ENCODE measurements at regions not wholly inside any gene's neighbourhood (a gene's known extent, or its start where the extent isn't known, plus 50 kb on each side); places are given as distances from the start of the nearest gene placed in this dataset.
"Not testable (repeated sequence)": the region's sequence is repeated elsewhere in the genome, so short reads cannot be mapped to it uniquely, and the experiment has no call there.

DNA sequence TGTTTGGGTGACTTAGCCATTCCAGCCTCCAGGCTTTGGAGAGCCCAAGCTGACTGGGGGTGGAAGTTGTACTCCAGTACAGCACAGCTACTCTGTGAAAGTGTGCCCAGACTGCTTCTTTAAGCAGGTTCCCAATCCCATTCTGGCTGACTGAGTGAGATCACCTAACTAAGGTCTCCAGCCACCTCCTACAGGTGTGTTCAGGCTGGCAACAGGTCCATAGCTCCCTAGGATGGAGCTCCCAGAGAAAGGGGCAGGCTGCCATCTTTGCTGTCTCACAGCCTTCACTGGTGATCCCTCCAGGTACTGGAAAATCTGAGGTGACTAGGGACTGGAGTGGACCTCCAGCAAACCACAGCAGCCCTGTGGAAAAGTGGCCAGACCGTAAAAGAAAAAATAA is 445.3 kb upstream of the KCNMB2 start:
- no peak for DNase-seq (ENCODE audit: low read depth in 2 of 2)

DNA sequence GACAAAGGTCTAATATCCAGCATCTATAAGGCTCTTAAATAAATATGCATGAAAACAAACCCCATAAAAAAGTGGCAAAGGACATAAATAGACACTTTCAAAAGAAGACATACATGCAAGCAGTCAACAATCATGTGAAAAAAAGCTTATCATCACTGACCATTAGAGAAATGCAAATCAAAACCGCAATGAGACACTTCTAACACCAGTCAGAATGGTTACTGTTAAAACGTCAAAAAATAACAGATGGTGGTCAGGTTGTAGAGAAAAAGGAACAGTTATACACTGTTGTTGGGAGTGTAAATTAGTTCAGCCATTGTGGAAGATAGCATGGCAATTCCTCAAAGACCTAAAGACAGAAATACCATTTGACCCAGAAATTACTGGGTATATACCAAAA is 440.7 kb upstream of the KCNMB2 start:
- no peak for DNase-seq (ENCODE audit: low read depth in 2 of 2)

DNA sequence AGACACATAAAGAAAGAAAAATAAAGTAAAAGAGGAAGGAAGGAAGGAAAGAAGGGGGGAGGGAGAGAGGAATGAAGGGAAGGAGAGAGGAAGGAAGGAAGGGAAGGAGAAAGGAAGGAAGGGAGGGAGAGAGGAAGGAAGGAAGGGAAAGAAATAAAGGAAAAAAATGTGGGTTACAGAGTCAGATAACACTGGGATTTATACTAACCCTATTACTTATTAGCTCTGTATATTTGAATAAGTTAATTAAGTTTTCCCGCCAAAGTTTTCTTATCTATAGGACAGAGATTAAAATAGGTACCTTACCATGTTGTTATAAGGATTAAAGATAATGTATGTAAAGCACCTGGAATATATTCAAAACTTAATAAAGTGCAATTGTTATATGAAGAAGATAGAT is 439.3 kb upstream of the KCNMB2 start:
- no peak for DNase-seq (ENCODE audit: low read depth in 2 of 2)

DNA sequence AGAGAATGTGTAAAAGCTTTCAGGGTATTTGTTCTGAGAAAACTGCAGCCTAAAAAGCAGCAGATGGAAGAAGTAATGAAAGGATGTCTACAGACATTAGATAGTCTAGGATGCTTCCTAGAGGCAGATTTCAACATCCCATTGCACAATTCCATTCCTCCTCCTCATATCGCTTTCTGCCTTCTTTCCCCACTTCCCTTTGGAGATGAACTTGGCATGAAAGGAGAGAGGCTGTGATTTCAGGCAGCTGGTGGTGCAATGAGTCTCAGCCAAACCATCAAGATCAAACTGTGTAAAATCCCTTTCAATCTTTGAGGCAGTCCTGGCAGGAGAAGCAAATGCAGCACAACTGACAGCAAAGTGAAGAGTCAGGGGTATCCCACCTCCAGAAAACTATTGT is 438.7 kb upstream of the KCNMB2 start:
- no peak for DNase-seq (ENCODE audit: low read depth in 2 of 2)

DNA sequence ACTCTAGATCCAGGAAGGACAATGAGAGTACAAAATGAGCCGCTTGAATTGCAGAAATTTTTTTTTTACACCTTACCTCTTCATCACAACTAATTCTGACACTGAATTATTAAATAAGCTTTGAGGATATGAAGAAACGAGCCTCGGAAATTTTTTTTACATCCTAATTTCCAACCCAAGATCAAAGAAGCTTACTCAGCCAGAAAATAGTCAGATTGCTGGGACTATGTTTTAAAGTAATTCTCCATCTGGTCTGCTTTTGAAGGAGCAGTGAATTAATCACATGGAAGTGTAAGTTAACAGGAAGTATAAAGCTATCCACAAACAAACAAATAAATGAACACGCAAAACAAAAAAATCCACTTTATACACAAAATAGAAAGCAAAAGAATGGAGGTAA is 437.0 kb upstream of the KCNMB2 start:
- DNase-seq (ENCODE audit: low read depth in 2 of 2), result no peak

DNA sequence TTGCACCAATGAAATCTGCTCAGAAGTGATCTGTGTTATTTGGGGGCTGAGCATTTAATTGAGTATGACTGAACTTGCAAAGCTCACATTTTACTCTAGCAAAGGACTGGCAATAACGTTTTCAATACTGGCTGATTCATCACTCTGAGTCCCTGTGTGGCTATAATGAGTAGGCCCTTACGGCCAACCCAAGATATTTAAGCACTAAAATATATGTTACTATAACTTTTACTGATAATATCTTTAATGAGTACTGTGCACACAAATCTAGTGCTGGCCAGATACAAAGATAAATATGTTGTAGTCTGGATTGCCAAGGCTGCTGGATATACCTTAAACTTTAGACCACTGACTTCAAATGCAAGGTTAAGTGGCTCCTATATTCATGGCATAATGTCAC is 436.4 kb upstream of the KCNMB2 start:
- no peak for DNase-seq (ENCODE audit: low read depth in 2 of 2)

DNA sequence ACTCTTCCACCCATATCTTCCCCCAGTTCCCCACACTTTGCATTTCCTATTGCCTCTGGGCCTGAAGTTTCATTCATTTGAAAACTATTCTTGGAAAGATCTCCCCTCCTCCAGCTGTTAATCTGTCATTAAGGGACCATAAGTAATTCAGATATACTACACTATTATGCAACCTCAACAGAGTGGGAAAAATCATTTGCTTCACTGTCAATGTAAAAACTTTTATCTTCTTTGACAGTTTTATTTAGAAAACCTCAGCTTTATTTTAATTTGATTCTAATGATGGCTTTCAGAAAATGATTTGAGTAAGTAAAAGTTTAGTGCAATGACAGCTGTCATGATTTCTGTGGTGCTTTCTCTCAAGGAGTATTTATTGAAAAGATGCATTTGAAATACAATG is 435.3 kb upstream of the KCNMB2 start:
- no peak for DNase-seq (ENCODE audit: low read depth in 2 of 2)

DNA sequence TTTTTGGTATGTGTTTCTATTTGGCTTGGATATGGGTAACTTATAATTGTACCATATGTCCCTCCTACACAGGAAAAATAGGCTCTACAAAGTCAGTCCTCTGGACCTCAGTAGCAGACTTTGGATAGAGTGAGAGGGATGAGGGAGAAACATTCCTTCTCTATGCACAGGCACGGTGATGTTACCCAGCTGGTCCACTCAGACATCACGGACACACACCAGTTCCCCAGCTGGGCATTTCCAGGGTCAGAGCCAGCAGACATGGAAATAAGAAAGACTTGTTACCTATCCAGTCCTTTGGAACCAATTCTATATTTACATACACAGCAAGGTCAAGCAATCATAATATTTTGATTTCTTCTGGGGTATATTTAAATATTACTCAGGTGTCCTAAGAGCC is 433.1 kb upstream of the KCNMB2 start:
- DNase-seq (ENCODE audit: low read depth in 2 of 2), result no peak

DNA sequence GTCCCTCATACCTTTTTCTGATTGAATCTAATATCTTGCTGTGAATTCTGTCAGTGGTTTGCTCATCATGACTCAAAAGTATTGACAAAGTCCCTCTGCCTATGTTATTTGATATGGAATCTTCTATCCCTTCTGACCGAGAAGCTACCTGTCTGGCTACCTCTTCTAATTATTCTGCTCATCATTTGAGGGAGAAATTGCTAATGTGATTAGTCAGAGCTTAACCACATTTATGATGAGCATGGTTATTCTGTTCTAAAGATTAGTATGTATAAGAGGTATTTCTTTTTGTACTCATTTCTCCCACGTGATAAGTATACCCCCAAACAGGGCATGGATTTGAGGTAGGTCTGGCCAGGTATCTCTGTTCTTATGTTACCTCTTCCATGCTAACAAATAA is 428.4 kb upstream of the KCNMB2 start:
- DNase-seq (ENCODE audit: low read depth in 2 of 2), result no peak

DNA sequence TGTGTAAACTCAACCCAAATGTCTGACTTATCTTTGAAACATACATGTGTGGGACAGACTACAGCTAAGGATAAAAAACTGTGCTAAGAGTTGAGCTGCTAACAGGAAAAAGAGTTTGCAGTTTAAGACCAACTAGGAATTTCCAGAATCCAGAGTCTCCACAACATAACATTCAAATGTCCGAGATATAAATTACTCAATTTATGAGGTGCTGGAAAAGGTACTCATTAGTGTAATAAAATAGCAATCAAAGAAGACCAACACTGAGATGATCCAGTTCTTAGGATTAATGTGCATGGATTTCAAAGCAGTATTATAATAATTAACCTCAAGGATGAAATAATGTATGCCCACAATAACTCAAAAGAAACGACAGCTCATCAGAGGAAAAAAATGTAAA is 426.5 kb upstream of the KCNMB2 start:
- DNase-seq (ENCODE audit: low read depth in 2 of 2), result no peak

DNA sequence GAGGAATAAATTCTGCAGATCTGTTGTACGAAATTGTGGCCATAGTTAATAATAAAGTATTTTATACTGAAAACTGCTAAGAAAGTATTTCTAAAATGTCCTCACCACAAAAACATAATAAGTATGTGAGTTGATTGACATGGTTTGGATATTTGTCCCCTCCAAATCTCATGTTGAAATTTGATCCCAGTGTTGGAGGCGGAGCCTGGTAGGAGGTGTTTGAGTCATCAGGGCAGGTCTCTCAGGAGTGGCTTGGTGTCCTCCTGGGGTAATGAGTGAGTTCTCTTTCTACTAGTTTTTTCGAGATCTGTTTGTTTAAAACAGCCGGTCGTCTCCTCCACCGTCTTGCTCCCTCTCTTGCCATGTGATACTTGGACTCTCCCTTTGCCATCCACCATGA is 424.1 kb upstream of the KCNMB2 start:
- no peak for DNase-seq (ENCODE audit: low read depth in 2 of 2)

DNA sequence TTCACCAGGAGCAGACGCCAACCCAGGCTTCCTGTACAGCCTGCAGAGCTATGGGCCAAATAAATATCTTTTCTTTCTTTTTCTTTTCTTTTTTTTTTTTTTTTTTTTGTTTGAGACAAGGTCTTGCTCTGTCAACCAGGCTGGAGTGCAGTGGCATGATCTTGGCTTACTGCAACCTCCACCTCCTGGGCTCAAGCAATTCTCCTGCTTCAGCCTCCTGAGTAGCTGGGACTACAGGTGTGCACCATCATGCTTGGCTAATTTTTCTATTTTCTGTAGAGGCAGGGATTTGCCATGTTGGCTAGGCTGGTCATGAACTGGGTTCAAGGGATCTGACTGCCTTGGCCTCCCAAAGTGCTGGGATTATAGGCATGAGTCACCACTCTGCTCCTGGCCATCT is 423.7 kb upstream of the KCNMB2 start:
- DNase-seq (ENCODE audit: low read depth in 2 of 2), result not testable (repeated sequence)

DNA sequence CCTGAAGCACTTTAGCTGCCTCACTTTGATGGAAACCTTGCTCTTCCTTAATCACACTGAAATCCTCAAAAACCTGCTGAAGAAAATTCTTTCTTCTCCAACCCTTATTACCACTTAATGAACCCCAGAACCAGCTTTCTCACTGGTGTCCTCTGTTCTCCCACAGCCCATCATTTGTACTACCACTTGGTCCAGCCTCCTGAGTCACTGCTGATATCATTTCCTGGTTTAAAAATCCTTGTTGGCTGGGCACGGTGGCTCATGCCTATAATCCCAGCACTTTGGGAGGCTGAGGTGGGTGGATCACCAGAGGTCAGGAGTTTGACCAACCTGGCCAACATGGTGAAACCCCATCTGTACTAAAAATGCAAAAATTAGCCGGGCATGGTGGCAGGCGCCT is 418.6 kb upstream of the KCNMB2 start:
- DNase-seq (ENCODE audit: low read depth in 2 of 2), result no peak

DNA sequence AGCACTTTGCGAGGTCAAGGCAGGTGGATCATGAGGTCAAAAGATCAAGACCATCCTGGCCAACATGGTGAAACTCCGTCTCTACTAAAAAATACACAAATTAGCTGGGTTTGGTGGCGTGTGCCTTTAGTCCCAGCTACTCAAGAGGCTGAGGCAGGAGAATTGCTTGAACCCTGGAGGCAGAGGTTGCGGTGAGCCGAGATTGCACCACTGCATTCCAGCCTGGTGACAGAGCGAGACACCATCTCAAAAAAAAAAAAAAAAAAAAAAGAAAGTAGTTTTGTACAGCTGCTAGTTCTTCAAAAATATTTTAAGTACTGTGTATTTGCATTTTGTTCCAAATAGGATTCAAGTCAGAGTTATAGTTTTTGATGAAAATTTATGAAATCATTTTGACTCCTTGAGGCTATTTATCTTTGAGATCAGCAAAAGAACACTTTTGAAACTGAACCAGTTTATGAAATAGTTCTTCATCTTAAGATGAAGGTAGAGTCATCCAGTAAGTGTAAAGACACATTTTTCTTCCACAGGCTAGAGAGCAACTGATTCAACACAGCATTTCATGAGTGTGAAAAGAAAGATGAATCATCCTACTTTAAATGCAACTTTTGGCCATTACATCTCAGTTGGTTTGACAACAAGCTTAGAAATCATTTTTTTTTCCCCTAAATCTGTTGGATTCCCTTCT is 416.5 kb upstream of the KCNMB2 start:
- not testable (repeated sequence) for DNase-seq (ENCODE audit: low read depth in 2 of 2)

DNA sequence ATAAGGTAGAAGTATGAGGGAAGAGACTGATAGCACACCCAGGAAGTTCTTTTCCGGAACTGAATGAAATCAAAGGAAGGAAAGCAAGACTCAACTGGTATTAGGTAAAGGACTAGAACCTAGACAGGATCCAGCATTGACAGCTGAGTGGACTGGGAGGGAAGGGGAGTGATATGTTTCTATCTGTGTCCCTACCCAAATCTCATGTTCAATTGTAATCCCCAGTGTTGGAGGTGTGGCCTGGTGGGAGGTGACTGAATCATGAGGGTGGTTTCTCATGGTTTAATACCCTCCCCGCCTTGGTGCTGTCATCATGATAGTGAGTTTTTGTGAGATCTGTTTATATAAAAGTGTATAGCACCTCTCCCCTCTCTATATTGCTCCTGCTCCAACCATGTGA is 415.9 kb upstream of the KCNMB2 start:
- DNase-seq (ENCODE audit: low read depth in 2 of 2), result no peak

DNA sequence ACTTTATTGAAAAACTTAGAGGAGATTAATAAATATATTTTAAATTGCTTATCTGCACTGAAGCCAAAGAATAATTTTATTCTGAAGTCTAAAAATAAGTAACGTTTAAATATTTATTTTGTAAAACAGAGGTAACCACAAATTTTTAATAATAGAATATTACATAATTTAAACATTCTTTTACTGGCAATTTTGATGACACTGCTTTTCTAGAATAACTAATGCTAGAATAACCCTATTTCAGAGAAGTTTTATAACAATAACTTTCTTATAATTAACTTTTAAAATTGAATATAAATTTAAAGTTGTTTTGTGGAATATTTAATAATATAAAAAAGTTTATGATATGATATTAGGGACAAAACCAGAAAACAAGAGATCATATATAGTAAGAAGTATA is 409.6 kb upstream of the KCNMB2 start:
- DNase-seq (ENCODE audit: low read depth in 2 of 2), result no peak

DNA sequence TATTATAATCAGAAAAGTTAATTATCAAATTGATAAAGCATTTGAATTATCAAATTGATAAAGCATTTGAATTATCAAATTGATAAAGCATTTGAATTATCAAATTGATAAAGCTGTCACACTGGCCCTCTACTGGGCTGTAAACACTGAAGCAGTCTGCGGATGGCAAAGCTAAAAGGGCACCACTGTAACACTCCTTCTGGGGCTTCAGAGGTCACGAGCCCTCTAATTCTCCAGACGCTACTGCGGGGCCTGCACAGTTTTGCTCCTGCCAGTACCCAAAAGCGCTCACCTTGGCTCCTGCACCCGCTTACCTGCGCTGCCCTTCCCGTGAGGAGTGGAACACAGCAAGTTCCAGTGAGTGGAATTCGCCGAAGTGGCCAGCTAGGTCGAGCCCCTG is 409.0 kb upstream of the KCNMB2 start:
- no peak for DNase-seq (ENCODE audit: low read depth in 2 of 2)

DNA sequence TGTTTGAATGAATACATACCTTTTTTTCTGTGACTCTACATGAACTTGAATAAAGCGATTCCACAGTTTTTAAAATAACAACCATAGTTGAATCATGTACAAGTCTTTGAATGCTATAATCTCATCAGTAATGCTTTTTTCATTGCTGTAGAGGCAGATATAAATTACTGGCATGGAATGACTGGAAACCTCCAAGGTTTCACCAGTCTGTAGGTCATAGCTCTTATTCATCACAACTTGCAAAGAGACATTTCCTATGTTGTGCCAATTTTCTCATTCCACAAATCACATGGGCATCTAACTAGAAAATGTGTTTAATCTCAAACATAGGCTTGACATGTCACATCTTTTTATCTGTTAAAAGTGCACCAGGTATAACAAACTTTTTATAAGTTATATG is 407.1 kb upstream of the KCNMB2 start:
- no peak for DNase-seq (ENCODE audit: low read depth in 2 of 2)

DNA sequence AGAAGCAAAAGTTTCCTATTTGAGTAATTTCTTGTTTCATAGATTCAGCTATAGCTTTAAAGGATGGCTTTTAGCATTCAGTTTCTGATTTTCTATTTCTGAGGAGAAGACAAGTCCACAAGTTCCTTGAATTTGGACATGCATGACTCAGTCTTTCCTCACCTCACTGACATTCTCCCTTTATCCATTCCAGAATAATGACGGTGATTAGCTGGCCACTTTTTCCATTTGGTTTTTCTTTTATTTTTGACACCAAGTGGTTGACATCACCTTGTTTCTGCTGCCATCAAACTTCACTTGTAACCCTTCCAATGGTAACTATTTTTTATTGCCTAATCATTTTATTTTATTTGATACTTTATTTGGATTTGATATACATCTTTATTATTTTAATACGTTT is 404.4 kb upstream of the KCNMB2 start:
- no peak for DNase-seq (ENCODE audit: low read depth in 2 of 2)

DNA sequence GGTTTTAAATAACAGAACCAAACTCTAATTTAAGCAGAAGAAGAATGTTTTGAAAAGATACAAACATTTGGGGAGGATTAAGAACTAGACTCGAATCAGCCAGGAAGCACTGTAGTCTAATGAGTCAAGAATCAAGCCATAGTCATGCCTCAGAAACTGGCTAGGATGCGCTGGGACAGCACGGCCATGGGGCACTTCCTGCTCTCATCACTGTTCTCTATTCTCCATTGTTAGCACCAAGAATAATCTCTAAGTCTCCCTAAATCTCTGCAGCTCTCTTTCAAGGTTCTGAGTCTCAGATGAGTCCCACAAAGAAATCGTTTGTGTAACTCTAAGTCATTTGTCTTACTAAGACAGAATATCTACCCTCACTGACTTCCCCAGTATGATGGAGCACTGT is 399.0 kb upstream of the KCNMB2 start:
- no peak for DNase-seq (ENCODE audit: low read depth in 2 of 2)

DNA sequence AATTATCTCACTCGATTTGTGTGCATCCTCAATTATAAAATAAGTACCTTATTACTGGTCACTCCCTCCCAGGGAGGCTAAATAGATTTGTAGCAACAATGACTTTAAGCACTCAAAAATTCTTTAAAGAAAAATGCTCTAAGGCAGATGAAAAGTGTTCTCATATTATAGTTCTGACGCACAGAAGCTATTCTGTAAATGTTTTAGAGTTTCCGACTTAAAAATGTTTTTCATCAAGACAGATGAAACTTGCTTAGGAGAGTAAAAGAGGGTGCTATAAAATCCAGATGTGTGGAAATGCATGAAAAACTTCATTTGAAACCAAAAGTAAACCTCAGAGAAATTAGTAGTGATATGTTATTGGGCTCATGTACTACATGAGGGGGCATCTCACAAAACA is 398.4 kb upstream of the KCNMB2 start:
- DNase-seq (ENCODE audit: low read depth in 2 of 2), result no peak

DNA sequence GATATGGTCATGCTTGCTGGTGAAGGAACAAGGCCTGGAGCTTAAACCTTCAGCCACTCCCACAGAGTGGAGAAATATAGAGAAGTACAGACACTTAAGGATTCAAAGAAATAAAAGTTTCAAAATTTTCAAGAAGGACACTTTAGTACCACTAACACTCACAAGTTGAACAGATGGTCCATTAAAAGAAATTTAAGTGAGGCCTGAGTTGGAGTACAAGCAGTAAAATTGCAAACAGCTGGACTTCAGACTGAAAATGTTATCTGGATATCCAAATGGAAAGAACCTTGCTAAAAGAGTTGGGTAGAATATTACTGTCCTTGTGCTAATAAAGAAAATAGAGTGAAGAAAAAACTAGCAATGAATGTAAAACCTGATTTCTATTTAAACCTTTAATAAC is 397.1 kb upstream of the KCNMB2 start:
- no peak for DNase-seq (ENCODE audit: low read depth in 2 of 2)

DNA sequence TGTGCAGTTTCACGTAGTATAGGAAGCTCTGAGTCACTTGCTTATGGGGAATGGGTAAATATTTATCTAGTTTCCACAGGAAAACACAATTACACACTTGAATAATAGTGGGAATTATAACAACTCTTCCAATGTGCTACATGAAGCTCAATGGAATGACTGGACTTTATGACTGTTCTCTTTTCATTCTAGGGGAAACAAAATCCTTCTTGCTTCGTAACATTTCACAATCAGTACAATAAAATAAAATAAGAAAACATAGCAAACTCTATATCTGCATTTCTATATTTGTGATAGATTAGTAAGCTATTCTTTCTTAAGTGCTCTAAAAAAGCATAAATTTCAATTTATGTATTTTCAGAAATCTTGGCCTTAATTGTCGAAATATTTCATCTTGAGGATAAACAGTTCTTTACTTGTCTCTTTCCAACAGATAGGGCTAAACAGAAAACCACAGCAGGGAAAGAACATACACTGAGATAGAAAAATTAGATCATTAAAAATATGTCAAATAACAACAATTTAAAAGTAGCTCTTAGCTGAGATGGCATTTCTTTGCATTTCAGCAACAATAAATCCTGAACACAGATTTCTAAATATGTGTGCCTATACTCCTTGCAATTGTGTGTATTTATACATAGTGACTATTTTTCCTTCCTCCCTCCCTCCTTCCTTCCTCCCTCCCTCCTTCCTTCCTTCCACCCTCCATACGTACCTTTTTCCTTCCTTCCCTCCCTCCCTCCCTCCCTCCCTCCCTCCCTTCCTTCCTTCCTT is 395.5 kb upstream of the KCNMB2 start:
- DNase-seq (ENCODE audit: low read depth in 2 of 2), result no peak

DNA sequence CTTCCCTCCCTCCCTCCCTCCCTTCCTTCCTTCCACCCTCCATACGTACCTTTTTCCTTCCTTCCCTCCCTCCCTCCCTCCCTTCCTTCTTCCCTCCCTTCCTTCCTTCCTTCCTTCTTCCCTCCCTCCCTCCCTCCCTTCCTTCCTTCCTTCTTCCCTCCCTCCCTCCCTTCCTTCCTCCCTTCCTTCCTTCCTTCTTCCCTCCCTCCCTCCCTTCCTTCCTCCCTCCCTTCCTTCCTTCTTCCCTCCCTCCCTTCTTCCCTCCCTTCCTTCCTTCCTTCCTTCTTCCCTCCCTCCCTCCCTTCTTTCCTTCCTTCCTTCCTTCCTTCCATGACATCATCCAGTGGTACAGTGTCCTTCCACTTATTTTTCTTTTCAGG is 394.9 kb upstream of the KCNMB2 start:
- not testable (repeated sequence) for DNase-seq (ENCODE audit: low read depth in 2 of 2)
